NCI-H128 (cell line): ENCODE measurements at regions not wholly inside any gene's neighbourhood (a gene's known extent, or its start where the extent isn't known, plus 50 kb on each side); places are given as distances from the start of the nearest gene placed in this dataset.
"Not testable (repeated sequence)": the region's sequence is repeated elsewhere in the genome, so short reads cannot be mapped to it uniquely, and the experiment has no call there.

Experiments
- DNase-seq: peaks from one replicate; lab custom pipeline; 2025; ENCODE audit not compliant: unreplicated experiment; lab: John Stamatoyannopoulos, UW

DNA sequence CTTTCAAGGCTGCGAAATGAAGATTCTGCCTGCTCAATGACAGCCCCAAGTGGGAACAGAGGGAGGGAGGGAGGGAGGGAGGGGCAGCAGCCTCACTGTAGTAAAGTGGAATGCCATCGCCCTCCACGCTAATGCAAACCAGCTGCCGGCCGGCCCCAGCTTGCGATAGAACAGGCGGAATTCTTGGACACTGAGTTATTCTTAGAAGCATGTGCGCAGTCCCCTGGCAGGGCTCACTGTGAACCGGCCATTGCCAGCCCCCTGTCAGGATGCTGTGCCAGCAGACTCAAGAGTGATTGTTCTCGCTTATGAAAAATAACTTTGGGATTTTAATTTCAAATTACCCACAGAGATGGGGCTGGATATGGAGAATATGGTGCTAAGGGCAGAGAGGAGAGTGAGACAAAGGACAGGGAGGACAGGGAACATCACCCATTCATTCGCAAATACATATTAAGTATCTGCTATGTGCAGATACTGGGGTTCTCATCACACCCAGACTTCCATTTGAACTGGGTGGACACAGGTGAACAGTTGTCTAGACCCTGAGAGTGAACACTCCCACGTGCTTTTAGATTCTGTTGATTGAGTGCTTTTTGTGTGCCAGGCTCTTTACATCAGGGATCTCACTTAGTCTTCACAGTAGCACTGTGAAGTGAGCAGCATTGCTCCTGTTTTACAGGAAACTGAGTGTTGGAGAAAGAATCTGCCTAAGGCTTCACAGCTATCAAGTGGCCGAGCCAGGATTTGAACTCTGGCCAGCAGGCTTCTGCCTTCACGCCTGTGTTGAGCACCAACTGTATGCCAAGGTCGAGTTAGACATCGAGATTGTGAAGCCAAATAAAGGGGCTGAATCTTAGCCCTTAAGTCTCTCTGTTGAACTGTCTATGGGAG lies 192.9 kb downstream of the C12orf75 start:
- no peak for DNase-seq

DNA sequence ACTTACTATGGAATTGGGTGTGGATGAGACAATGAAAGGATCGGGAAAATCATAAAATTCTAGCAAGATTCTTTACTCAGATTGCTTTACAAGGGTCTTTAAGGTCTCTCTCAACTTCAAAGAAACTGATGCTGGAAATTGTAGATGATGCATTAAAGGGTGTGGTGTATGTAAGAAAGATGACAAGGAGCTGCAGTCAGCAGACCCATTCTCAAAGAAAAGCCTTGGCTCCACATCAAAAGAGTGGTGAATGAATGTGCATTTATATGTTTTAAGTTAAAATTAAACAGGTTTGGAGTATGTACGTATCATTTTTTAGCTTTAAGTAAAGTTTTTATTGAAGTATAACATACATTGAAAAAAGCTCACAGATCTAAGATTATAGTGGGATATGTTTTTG lies 194.5 kb downstream of the C12orf75 start:
- no peak for DNase-seq

GRCh38 chr12:105534068-105534467 lies 203.6 kb downstream of the C12orf75 start:
- no peak for DNase-seq

- not testable (repeated sequence) for DNase-seq
Observed at GRCh38 chr12:105535033-105535432, 204.5 kb downstream of the C12orf75 start.

DNA sequence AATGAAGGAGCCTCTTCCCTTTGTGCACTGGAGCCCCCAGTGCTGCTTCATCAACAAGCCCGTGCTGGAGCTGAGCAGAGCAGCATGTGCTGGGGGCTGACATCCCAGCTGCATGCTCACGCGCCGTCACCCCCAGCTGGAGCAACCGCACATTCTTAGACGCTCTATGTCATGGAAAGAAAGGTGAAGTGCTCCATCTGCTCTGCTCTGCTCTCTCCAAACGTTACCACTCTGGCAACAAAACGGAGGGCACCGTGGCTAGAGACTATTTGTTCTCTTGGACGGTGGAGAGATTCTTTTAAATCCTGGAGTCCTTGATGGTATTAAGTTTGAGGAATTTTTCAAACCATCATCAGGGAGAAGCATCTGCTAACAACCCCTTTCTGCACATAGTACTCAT lies 208.4 kb downstream of the C12orf75 start:
- DNase-seq, result no peak

DNA sequence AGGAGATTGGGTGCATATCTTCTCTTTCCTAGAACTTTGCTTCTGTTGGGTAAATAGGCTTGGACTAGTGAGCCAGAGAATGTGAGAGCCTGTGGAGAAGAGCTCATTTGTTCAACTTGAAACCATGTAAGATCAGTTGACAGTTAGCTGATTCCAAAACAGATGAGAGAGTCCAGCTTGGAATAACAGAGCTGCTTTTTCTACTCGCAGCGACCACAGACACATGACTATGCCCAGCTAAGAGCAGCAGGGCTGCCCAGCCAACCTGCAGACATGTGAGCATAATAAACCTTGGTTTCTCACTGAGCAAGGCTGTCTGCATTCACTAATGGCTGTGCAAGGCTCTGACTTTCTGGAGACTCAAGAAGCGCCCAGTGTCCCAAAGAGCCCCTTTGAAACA lies 209.2 kb downstream of the C12orf75 start:
- no peak for DNase-seq

GRCh38 chr12:105547786-105548185 lies 217.3 kb downstream of the C12orf75 start:
- no peak for DNase-seq

DNA sequence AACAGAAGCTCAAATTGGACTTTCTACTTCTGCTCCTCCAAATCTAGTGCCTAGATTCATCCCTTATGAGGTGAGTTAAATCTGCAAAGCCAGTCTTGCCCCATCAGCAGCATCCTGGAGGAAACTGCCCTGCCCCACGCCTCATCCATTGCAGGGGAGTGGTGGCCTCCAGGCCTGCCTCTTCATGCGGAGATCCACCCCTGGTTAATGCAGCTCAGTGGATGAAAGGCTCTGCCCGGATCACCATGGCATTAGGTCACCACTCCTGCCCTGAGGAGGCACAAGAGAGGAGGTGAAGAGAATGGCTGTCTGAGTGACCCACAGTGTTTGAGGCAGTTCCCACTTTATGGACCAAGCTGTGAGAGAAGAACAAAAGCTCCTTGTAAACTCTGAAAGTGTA lies 218.1 kb downstream of the C12orf75 start:
- no peak for DNase-seq

DNA sequence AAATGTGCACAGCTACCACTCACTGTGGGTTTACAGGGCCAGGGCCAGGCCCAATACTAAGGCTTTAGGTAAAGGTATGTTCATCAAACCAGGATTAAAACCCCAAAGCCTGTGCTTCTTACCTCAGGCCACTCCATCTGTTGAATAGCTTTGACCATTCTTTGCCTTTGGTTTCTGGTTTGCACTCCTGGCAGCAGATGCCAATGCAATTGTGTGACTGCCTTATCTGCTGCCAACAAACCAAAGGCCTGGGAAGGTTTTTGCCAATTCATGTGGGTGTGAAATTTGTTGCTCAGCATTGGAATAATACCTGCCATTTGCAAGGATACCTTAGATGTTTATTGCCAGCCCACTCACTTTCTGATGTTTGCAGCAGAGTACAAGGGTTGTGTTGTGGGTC lies 221.6 kb downstream of the C12orf75 start:
- no peak for DNase-seq

DNA sequence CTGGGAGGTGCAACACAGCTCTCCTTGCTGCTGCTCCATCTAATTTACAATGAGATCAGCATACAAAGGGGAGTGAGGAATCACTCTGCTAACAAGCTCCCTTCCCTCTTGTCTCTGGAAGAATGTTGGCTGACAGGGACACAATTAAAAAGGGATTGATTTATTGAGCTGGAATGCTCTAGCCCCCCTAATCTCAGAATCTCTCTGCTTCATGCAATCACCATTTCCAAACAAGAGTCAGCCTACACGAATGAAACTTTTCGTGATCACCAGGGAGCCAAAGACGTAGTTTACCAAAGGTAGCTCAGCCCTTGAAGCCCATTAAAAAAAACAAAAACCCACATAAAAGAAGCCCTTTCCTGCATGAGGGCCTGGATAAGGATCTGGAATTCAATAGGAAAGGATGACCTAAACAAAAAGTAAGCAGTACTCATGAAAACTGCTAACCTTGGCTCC lies 223.8 kb downstream of the C12orf75 start:
- DNase-seq, result no peak

GRCh38 chr12:105554856-105555255 lies 224.4 kb downstream of the C12orf75 start:
- no peak for DNase-seq

- no peak for DNase-seq
Observed at GRCh38 chr12:105555556-105556295, 225.2 kb downstream of the C12orf75 start.

DNA sequence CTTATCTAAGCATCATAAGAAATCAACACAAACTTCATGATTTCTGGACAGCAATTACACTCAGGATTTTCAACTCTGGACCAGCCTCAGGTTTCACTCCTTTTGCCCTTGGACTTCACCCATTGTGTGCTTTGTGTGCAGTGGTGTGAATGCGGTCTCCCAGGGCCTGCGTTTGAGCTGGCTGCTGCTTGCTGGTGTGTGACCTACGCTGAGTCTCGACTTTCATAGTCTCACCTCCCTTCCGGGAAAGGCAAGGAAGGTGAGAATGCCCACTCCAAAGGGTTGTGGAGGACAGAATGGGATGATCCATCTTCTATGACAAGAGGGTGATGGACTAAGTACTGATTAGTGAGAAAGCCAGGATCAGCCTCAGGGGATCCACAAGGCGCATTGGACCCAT lies 228.8 kb downstream of the C12orf75 start:
- no peak for DNase-seq

DNA sequence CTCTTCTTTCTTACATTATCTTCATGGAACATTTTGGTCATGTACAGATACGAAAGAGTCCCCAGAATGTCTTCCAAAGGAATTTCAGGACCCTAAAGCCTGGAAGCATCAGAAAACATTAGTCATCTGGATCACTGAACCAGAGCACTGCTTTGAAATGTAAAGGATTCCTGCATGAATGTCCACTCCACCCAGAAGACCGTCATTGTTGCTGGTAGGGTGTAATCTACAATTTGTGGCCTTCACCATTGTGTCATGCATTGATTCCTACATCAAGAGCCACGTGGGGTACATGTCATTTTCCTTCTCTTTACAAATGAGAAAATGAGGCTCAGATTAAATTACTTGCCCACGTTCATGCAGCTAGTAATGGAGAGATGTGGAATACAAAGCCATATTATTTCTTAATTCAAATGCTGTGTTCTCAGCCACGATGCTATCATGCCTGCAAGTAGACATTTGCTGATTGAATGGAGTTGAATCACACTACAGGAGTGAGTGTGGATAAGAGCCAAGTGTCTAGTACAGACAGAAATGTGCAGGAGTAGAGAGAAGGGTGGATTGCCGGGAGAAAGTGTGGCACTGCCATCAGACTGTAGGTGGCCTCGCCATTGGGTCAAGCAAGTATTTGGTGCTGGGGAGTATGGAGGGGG lies 231.2 kb downstream of the C12orf75 start:
- no peak for DNase-seq

GRCh38 chr12:105562199-105562971 lies 231.9 kb downstream of the C12orf75 start:
- DNase-seq, result no peak

- no peak for DNase-seq
Observed at GRCh38 chr12:105567061-105567460, 236.6 kb downstream of the C12orf75 start.

GRCh38 chr12:105569886-105570285 lies 239.4 kb downstream of the C12orf75 start:
- DNase-seq, result no peak

DNA sequence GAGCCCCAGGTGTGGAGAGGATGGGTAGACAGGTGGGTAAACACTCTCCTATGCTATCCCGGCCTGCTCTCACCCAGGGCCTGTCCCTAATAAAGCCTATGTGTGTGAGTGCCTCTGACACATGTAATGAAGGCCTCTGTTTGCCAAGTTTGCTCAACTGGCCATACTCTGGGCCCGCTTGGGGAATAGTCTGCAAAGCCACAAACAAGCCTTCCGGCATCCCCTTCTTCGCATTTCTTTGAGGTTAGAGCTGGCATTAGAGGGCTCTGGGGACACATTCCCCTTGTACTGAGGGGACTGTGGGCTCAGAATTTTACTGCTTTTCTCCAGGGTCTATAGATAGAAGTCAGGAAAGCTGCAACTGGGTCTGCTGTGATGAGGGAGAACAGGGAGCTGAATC lies 240.5 kb downstream of the C12orf75 start:
- no peak for DNase-seq

GRCh38 chr12:105573574-105573973 lies 243.1 kb downstream of the C12orf75 start:
- no peak for DNase-seq

DNA sequence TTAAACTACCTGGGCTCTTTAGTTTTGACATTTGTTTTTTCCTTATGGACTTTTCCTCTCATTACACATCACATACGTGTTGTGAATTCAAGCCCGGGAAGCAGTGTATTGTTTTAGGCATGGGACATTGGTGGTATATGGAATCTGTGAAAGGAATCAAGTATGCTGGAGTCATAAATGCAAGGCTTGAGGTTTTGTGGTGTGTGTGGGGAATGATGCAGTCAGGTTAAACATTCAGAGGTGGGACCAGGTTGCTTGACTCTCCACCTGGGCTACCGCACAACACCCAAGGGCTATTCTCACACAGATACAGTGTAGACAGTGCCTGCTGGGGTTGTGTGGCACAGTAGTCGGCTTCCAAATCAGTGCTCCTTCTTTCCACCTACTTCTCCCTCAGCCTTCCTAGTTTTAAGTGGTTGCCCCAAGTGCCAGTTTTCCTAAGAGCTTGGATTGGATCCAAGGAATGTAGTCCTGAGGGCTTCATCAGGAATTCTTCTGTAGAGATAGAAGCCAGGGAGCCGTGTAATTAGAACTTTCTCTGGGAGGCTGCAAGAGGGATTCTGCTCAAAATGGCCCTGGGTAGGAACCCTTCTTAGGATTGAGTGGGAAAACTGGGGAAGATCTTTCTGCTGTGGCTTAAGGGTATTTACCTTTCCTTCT lies 243.7 kb downstream of the C12orf75 start:
- no peak for DNase-seq
